AG04449 (cell line): ENCODE measurements at regions not wholly inside any gene's neighbourhood (a gene's known extent, or its start where the extent isn't known, plus 50 kb on each side); places are given as distances from the start of the nearest gene placed in this dataset.

Experiments
- CTCF ChIA-PET: fragments of 350-600 bp; formaldehyde crosslinking; extraction: SDS; loops from one replicate; lab custom pipeline; 2021; ENCODE audit warnings: antibody characterized with exemption; lab: Yijun Ruan, JAX
- POLR2A ChIA-PET: fragments of 400-600, 350-600 bp; formaldehyde crosslinking; extraction: SDS; loops from one replicate; lab custom pipeline; 2020; ENCODE audit warnings: antibody characterized with exemption, inconsistent platforms; lab: Yijun Ruan, JAX
- DNase-seq: peaks from one replicate; pipeline ENCODE4 v3.0.0-alpha.2; 2010; ENCODE audit warnings: low read depth, low spot score
- H3K4me3 ChIP-seq: 2 replicates; pipeline ENCODE4 v1.5.1; 2011; ENCODE audit warnings: low read depth, mild to moderate bottlenecking, control low read depth, low read length
- TF ChIP-seq, protein P1 (sequence below): IDR thresholded peaks from one replicate; pipeline ENCODE4 v1.5.1; 2011; ENCODE audit warnings: mild to moderate bottlenecking, moderate library complexity, low read length, control low read depth, inconsistent platforms; ENCODE audit not compliant: insufficient read depth; ENCODE audit errors: missing control alignments

DNA sequence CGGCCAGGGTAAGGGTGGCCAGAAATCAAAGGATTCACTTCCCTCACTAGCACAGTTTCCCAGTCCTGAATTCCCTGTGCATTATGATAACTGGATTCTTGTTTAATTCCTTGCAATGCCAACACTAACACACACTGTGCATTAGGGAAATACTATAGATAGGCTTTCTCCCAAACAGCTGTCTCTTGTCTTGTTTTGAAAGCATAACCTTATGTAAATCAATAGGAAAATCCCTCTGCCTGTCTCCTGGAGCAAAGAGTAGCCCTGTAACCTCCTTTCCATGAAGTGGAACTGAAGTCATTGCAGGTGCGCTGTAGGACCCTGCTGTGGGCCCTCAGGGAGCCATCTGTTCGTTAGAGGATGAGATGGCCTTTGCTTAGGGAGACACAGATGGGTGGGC is 82.8 kb upstream of the FAM171A1 start:
- ChIA-PET POLR2A (no interaction called here), CTCF (interaction anchor here (0.6 to 1.1 kb wide), 3 partner anchors 13 to 21 kb away, joined by 3 to 4 read pairs (median 3); no protein-coding TSS in a partner anchor)
- DNase-seq = no peak
- TF ChIP-seq, protein P1, sequence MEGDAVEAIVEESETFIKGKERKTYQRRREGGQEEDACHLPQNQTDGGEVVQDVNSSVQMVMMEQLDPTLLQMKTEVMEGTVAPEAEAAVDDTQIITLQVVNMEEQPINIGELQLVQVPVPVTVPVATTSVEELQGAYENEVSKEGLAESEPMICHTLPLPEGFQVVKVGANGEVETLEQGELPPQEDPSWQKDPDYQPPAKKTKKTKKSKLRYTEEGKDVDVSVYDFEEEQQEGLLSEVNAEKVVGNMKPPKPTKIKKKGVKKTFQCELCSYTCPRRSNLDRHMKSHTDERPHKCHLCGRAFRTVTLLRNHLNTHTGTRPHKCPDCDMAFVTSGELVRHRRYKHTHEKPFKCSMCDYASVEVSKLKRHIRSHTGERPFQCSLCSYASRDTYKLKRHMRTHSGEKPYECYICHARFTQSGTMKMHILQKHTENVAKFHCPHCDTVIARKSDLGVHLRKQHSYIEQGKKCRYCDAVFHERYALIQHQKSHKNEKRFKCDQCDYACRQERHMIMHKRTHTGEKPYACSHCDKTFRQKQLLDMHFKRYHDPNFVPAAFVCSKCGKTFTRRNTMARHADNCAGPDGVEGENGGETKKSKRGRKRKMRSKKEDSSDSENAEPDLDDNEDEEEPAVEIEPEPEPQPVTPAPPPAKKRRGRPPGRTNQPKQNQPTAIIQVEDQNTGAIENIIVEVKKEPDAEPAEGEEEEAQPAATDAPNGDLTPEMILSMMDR = no peak
- no peak overlapping the region for H3K4me3 ChIP-seq

DNA sequence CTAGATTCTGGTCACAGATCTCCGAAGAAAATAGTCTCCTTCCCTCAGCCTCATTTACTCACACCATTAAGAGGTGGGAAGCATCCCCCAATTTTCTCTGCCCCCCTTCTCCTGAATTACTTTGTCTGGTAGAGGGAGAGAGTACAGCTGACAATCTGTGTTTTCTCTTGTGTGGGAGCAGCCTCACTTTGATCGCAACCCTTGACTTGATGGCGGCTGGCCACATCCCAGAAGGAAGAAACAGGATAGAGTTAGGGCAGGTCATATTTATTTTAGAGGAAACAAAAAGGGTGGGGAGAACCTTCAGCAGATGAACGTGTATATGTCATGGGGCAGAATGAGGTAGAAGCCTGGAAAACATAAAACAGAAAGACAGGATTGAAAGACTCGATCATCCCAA is 82.4 kb upstream of the FAM171A1 start:
- ChIA-PET CTCF (interaction anchor here (0.6 to 0.8 kb wide), 3 partner anchors 9 to 20 kb away, joined by 3 to 4 read pairs (median 3); no protein-coding TSS in a partner anchor), POLR2A (no interaction called here)
- no peak overlapping the region for H3K4me3 ChIP-seq
- TF ChIP-seq, protein P1 = no peak
- DNase-seq = no peak

DNA sequence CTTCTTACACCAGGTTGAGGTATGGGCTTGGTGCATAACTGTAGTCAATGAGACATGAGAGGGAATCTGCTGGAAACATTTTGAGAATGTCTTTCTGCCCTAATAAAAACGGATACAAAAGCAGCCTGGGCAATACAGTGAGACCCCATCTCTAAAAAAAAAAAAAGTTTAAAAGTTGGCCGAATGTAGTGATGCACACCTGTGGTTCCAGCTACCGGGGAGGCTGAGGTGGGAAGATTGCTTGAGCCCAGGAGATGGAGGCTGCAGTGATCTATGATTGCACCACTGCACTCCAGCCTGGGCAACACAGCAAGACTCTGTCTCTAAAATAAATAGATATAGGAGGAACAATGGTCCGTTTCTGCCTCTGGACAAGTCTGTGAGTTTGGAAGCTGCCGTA is 81.5 kb upstream of the FAM171A1 start:
- ChIA-PET CTCF (interaction anchor here (0.8 to 1.2 kb wide), 4 partner anchors 10 to 268 kb away, joined by 3 to 4 read pairs (median 4); partner anchors contain the start of gene ITGA8), POLR2A (no interaction called here)
- no peak for DNase-seq
- no peak overlapping the region for H3K4me3 ChIP-seq
- TF ChIP-seq, protein P1 = no peak

DNA sequence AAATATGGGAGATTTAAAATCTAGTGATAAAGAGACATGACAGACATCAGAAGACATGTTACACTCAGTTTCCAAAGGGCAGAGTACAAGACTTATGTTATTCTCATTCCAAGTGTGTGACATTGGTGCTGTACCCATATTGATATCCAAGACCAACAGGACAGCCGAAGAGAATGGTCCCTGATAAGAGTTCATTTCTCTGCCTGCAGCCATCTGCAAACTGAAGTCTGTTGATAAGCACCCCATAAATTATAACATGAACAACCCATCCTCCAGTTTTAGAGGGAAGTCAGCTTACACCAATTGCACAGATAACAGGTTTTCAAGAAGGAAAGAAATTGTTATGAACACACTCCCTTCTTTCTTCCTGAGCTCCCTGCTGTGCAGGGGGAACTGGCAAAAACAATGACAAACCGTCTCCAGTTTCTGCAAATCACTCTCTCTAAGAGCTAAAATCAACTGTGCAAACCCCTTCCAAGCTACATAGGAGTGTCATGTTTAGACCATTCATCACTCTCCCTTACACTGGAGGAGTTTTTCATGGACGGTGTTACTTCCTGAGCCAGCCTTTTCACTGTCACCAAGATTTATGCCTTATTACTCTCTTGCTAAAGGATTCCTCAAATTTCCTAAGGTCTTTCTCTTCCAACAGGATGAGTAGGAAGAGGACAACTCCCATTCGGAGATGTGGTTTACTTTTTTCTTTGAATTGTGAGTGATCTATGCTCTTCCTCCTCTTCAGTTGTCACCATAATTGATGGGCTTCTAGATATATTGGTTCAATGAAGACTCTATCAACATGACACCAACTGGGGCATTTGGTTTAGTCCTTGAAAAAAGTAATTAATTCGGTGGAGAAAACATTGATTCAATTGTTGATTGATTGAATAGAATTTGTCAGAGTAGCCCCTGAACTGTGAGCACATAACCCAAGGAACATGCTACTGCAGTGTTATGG is 80.3 kb upstream of the FAM171A1 start:
- TF ChIP-seq, protein P1 = no peak
- no peak for DNase-seq
- H3K4me3 ChIP-seq = no peak overlapping the region
- POLR2A ChIA-PET = no interaction called here
- CTCF ChIA-PET = interaction anchor here (0.6 to 0.9 kb wide), 2 partner anchors 12 to 266 kb away, joined by 3 read pairs; no protein-coding TSS in a partner anchor

DNA sequence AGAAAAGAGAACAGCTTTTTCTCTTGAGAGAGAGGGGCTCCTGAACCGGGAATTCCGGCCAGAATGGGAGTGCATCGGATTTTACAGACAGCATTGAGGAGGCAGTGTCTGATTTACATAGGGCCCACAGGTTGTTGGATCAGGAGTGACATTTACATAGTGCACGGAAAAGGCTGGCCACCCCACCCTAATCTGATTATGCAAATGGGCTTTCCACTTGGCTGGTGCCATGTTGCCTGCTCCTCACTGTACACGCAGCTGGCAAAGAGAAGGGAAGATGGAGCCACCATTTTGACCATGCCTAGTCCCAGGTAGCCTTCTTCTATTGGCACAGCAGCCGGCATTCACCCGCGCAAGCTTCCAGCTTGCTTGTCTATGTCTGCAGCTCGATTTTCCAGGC is 77.5 kb upstream of the FAM171A1 start:
- DNase-seq = no peak
- ChIA-PET POLR2A (no interaction called here), CTCF (interaction anchor here (0.7 to 1.1 kb wide), 2 partner anchors 10 to 271 kb away, joined by 3 to 4 read pairs; partner anchors contain the start of gene ITGA8)
- TF ChIP-seq, protein P1 = no peak
- no peak overlapping the region for H3K4me3 ChIP-seq

DNA sequence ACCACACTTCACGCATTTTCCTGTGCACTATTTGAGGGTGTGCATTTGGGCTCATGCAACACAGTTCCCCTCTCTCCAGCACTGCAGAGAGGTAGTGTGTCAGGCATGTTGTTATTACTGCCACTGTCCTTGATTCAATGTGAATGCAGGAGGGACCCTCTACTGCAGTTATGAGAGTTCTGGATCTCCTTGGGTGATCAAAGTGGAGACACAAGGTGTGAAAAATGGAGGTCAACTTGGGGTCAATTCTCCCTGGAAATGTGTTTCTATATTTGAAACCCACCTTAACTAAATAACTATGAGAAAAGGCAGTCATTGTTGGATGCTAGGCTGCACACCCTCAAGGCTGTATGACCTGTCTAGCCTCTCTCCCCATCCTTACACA is 73.9 kb upstream of the FAM171A1 start:
- ChIA-PET POLR2A (no interaction called here), CTCF (interaction anchor here (1.0 to 2.3 kb wide), 4 partner anchors 10 to 280 kb away, joined by 3 to 8 read pairs (median 4); no protein-coding TSS in a partner anchor)
- no peak for DNase-seq
- TF ChIP-seq, protein P1 = no peak
- no peak overlapping the region for H3K4me3 ChIP-seq
